Calu3 (cell line): ENCODE measurements at regions not wholly inside any gene's neighbourhood (a gene's known extent, or its start where the extent isn't known, plus 50 kb on each side); places are given as distances from the start of the nearest gene placed in this dataset.
"Not testable (repeated sequence)": the region's sequence is repeated elsewhere in the genome, so short reads cannot be mapped to it uniquely, and the experiment has no call there.

Experiments used
- BruUV-seq: library from RNA; stranded (reverse); fragments of 400-500 nt; replicated peaks from 2 replicates; lab custom pipeline; 2021; lab: Mats Ljungman, UMichigan
- CTCF ChIA-PET: fragments of 300-600 bp; sonication (Branson Sonifier 250); formaldehyde crosslinking; loops from one replicate; lab custom pipeline; 2022; ENCODE audit warnings: antibody characterized with exemption; lab: Charles Lee
- DNase-seq: peaks from one replicate; pipeline ENCODE4 v3.0.0; 2022
- H3K27ac Mint-ChIP-seq: one replicate; pipeline ENCODE4 v1.8.0; 2022; ENCODE audit warnings: mixed read lengths; ENCODE audit not compliant: unreplicated experiment
- H3K27me3 Mint-ChIP-seq: one replicate; pipeline ENCODE4 v1.8.0; 2022; ENCODE audit warnings: mixed read lengths; ENCODE audit not compliant: unreplicated experiment
- H3K36me3 Mint-ChIP-seq: one replicate; pipeline ENCODE4 v1.8.0; 2022; ENCODE audit warnings: mild to moderate bottlenecking, moderate library complexity, mixed read lengths; ENCODE audit not compliant: insufficient read depth, unreplicated experiment
- H3K4me1 Mint-ChIP-seq: one replicate; pipeline ENCODE4 v1.8.0; 2022; ENCODE audit warnings: mild to moderate bottlenecking, low read depth, mixed read lengths; ENCODE audit not compliant: unreplicated experiment
- H3K4me3 Mint-ChIP-seq: one replicate; pipeline ENCODE4 v1.8.0; 2022; ENCODE audit warnings: mild to moderate bottlenecking, low read depth, moderate library complexity, mixed read lengths; ENCODE audit not compliant: unreplicated experiment
- H3K9me3 Mint-ChIP-seq: one replicate; pipeline ENCODE4 v1.8.0; 2022; ENCODE audit warnings: low read depth, mixed read lengths; ENCODE audit not compliant: unreplicated experiment
- CTCF ChIP-seq: fragments of 200-600 bp; IDR thresholded peaks from one replicate; pipeline ENCODE4 v1.8.0; 2022; ENCODE audit warnings: antibody characterized with exemption; ENCODE audit not compliant: unreplicated experiment
- intact Hi-C: fragments of 100-400 bp; cut with micrococcal nuclease; formaldehyde crosslinking; loops from one replicate; pipeline ENCODE4 v1.10.0; 2022; ENCODE audit not compliant: unreplicated experiment

- Mint-ChIP-seq H3K27me3 (no peaks in the 10 kb centered on the region), H3K4me1 (no peaks in the 10 kb centered on the region), H3K4me3 (no peak overlapping the region), H3K27ac (no peak overlapping the region), H3K9me3 (no peaks in the 10 kb centered on the region), H3K36me3 (no peaks in the 10 kb centered on the region)
- no TSS peak for BruUV-seq
- CTCF ChIA-PET: no interaction called here
- DNase-seq: no peak
- intact Hi-C loops: no loop called here
- TF ChIP-seq CTCF: no peak
Measured at GRCh38 chrX:140249088-140249487, 255.8 kb downstream of the SOX3 start.

GRCh38 chrX:140229191-140229590 lies 263.9 kb upstream of the CXorf66 start:
- TF ChIP-seq CTCF: no peak
- Mint-ChIP-seq H3K9me3 (peaks cover 3% of the 10 kb centered on the region), H3K4me1 (no peaks in the 10 kb centered on the region), H3K36me3 (no peaks in the 10 kb centered on the region), H3K4me3 (no peak overlapping the region), H3K27me3 (no peaks in the 10 kb centered on the region), H3K27ac (no peak overlapping the region)
- CTCF ChIA-PET: no interaction called here
- BruUV-seq: no TSS peak
- intact Hi-C loops: no loop called here
- no peak for DNase-seq

GRCh38 chrX:140226037-140226436 lies 260.7 kb upstream of the CXorf66 start:
- H3K27me3 Mint-ChIP-seq, DNase-seq, CTCF ChIA-PET, H3K9me3 Mint-ChIP-seq, BruUV-seq, intact Hi-C loops, H3K4me3 Mint-ChIP-seq, H3K27ac Mint-ChIP-seq, H3K36me3 Mint-ChIP-seq, H3K4me1 Mint-ChIP-seq: not testable (repeated sequence)

- H3K4me1 Mint-ChIP-seq, intact Hi-C loops, H3K36me3 Mint-ChIP-seq, DNase-seq, H3K4me3 Mint-ChIP-seq, BruUV-seq, CTCF ChIA-PET, H3K9me3 Mint-ChIP-seq, H3K27ac Mint-ChIP-seq, H3K27me3 Mint-ChIP-seq: not testable (repeated sequence)
Measured at GRCh38 chrX:140215894-140216293, 250.6 kb upstream of the CXorf66 start.

GRCh38 chrX:140214518-140214917 lies 249.2 kb upstream of the CXorf66 start:
- H3K4me3 Mint-ChIP-seq, CTCF ChIA-PET, DNase-seq, BruUV-seq, H3K36me3 Mint-ChIP-seq, H3K27me3 Mint-ChIP-seq, H3K9me3 Mint-ChIP-seq, H3K27ac Mint-ChIP-seq, intact Hi-C loops, H3K4me1 Mint-ChIP-seq: not testable (repeated sequence)

- peaks cover 8% of the 10 kb centered on the region for H3K9me3 Mint-ChIP-seq
- no peak overlapping the region for H3K27ac Mint-ChIP-seq
- no peaks in the 10 kb centered on the region for H3K36me3 Mint-ChIP-seq
- no peak for DNase-seq
- TF ChIP-seq CTCF: no peak
- intact Hi-C loops: no loop called here
- H3K4me3 Mint-ChIP-seq: no peak overlapping the region
- no TSS peak for BruUV-seq
- H3K27me3 Mint-ChIP-seq: no peaks in the 10 kb centered on the region
- CTCF ChIA-PET: no interaction called here
- no peaks in the 10 kb centered on the region for H3K4me1 Mint-ChIP-seq
Measured at GRCh38 chrX:140206657-140207056, 241.3 kb upstream of the CXorf66 start.
